GM19438 (cell line): ENCODE measurements at regions not wholly inside any gene's neighbourhood (a gene's known extent, or its start where the extent isn't known, plus 50 kb on each side); places are given as distances from the start of the nearest gene placed in this dataset.
"Not testable (repeated sequence)": the region's sequence is repeated elsewhere in the genome, so short reads cannot be mapped to it uniquely, and the experiment has no call there.

ENCODE experiments used
- ATAC-seq: cut with Tn5 transposase; IDR thresholded peaks from one replicate; pipeline ENCODE4 v1.9.1; 2021; ENCODE audit warnings: low read depth; ENCODE audit not compliant: unreplicated experiment

GRCh38 chr15:70578196-70578595, 185.2 kb downstream of the UACA start:
- no peak for ATAC-seq

- ATAC-seq, result no peak
Observed at GRCh38 chr15:70576696-70577095, 186.7 kb downstream of the UACA start.

GRCh38 chr15:70576276-70576675, 187.1 kb downstream of the UACA start:
- ATAC-seq, result no peak

GRCh38 chr15:70575231-70576226, 187.8 kb downstream of the UACA start:
- no peak for ATAC-seq

- not testable (repeated sequence) for ATAC-seq
Observed at GRCh38 chr15:70574325-70574724, 189.0 kb downstream of the UACA start.

- no peak for ATAC-seq
Observed at GRCh38 chr15:70573121-70573850, 190.1 kb downstream of the UACA start.

GRCh38 chr15:70569714-70570231, 193.6 kb downstream of the UACA start:
- ATAC-seq, result no peak

GRCh38 chr15:70569091-70569713, 194.2 kb downstream of the UACA start:
- no peak for ATAC-seq

GRCh38 chr15:70566989-70567388, 196.4 kb downstream of the UACA start:
- no peak for ATAC-seq

- ATAC-seq, result no peak
Observed at GRCh38 chr15:70566047-70566835, 197.1 kb downstream of the UACA start.

- ATAC-seq, result no peak
Observed at GRCh38 chr15:70563561-70564095, 199.7 kb downstream of the UACA start.

- ATAC-seq, result no peak
Observed at GRCh38 chr15:70562906-70563305, 200.5 kb downstream of the UACA start.

GRCh38 chr15:70561885-70562284, 201.5 kb downstream of the UACA start:
- ATAC-seq, result no peak

- no peak for ATAC-seq
Observed at GRCh38 chr15:70560617-70561328, 202.6 kb downstream of the UACA start.

GRCh38 chr15:70559265-70560239, 203.8 kb downstream of the UACA start:
- no peak for ATAC-seq

GRCh38 chr15:70558406-70559264, 204.7 kb downstream of the UACA start:
- ATAC-seq, result no peak
